Activated T-helper 1 cell treated with anti-CD3 and anti-CD28 coated beads, Interleukin-12 subunit alpha, Interleukin-12 subunit beta, Interleukin-2, Interleukin-4 antibody, amounts not matched to agents 30 ng/mL and 10 ng/mL and 1 ng/mL, durations not matched to agents 14 hours and 24 hours and 36 hours (primary cell): ENCODE measurements at regions not wholly inside any gene's neighbourhood (a gene's known extent, or its start where the extent isn't known, plus 50 kb on each side); places are given as distances from the start of the nearest gene placed in this dataset.

Source experiments
- DNase-seq: peaks from one replicate; pipeline ENCODE4 v3.0.0; 2021; ENCODE audit warnings: low spot score
- H3K27ac Mint-ChIP-seq: one replicate; pipeline ENCODE4 v1.8.0; 2021; ENCODE audit warnings: mild to moderate bottlenecking, mixed read lengths
- H3K27me3 Mint-ChIP-seq: one replicate; pipeline ENCODE4 v1.8.0; 2022; ENCODE audit warnings: mild to moderate bottlenecking, moderate library complexity, mixed read lengths; ENCODE audit not compliant: insufficient read depth
- H3K36me3 Mint-ChIP-seq: one replicate; pipeline ENCODE4 v1.8.0; 2021; ENCODE audit warnings: low read depth, mixed read lengths
- H3K4me1 Mint-ChIP-seq: one replicate; pipeline ENCODE4 v1.8.0; 2021; ENCODE audit warnings: low read depth, mixed read lengths
- H3K4me3 Mint-ChIP-seq: one replicate; pipeline ENCODE4 v1.8.0; 2021; ENCODE audit warnings: mild to moderate bottlenecking, moderate library complexity, mixed read lengths
- H3K9me3 Mint-ChIP-seq: one replicate; pipeline ENCODE4 v1.8.0; 2021; ENCODE audit warnings: mixed read lengths
- intact Hi-C: fragments of 100-400 bp; cut with micrococcal nuclease; formaldehyde crosslinking; loops from one replicate; pipeline ENCODE4 v1.15.1; 2024

- no peak for DNase-seq
- H3K4me1 Mint-ChIP-seq = no peaks in the 10 kb centered on the region
- H3K9me3 Mint-ChIP-seq = no peaks in the 10 kb centered on the region
- H3K4me3 Mint-ChIP-seq = no peak overlapping the region
- H3K27me3 Mint-ChIP-seq = peaks cover 38% of the 10 kb centered on the region
- no peak overlapping the region for H3K27ac Mint-ChIP-seq
- no peaks in the 10 kb centered on the region for H3K36me3 Mint-ChIP-seq
- intact Hi-C loops = no loop called here
Observed at GRCh38 chr10:8296734-8297101, 242.2 kb downstream of the GATA3 start.

GRCh38 chr10:8297107-8297506, 242.6 kb downstream of the GATA3 start:
- H3K27me3 Mint-ChIP-seq = peaks cover 35% of the 10 kb centered on the region
- H3K4me3 Mint-ChIP-seq = no peak overlapping the region
- no peaks in the 10 kb centered on the region for H3K4me1 Mint-ChIP-seq
- no peak overlapping the region for H3K27ac Mint-ChIP-seq
- no peaks in the 10 kb centered on the region for H3K36me3 Mint-ChIP-seq
- H3K9me3 Mint-ChIP-seq = no peaks in the 10 kb centered on the region
- intact Hi-C loops = no loop called here
- DNase-seq = no peak

GRCh38 chr10:8297959-8298358, 243.5 kb downstream of the GATA3 start:
- H3K36me3 Mint-ChIP-seq = no peaks in the 10 kb centered on the region
- H3K27ac Mint-ChIP-seq = no peak overlapping the region
- intact Hi-C loops = no loop called here
- DNase-seq = no peak
- no peak overlapping the region for H3K4me3 Mint-ChIP-seq
- H3K9me3 Mint-ChIP-seq = no peaks in the 10 kb centered on the region
- H3K4me1 Mint-ChIP-seq = no peaks in the 10 kb centered on the region
- peaks cover 33% of the 10 kb centered on the region for H3K27me3 Mint-ChIP-seq

- DNase-seq = no peak
- Mint-ChIP-seq H3K36me3 (no peaks in the 10 kb centered on the region), H3K27ac (no peak overlapping the region), H3K9me3 (no peaks in the 10 kb centered on the region), H3K27me3 (peaks cover 36% of the 10 kb centered on the region), H3K4me3 (no peak overlapping the region), H3K4me1 (no peaks in the 10 kb centered on the region)
- intact Hi-C loops = no loop called here
Observed at GRCh38 chr10:8298896-8299570, 244.5 kb downstream of the GATA3 start.

- Mint-ChIP-seq H3K36me3 (no peaks in the 10 kb centered on the region), H3K27ac (no peak overlapping the region), H3K4me3 (no peak overlapping the region), H3K9me3 (no peaks in the 10 kb centered on the region), H3K4me1 (no peaks in the 10 kb centered on the region), H3K27me3 (peaks cover 38% of the 10 kb centered on the region)
- intact Hi-C loops = no loop called here
- DNase-seq = no peak
Observed at GRCh38 chr10:8300925-8301324, 246.4 kb downstream of the GATA3 start.

- peaks cover 38% of the 10 kb centered on the region for H3K27me3 Mint-ChIP-seq
Observed at GRCh38 chr10:8301333-8301732, 246.8 kb downstream of the GATA3 start.

GRCh38 chr10:8301831-8302230, 247.3 kb downstream of the GATA3 start:
- intact Hi-C loops = no loop called here
- Mint-ChIP-seq H3K4me3 (no peak overlapping the region), H3K4me1 (peaks cover 3% of the 10 kb centered on the region), H3K9me3 (no peaks in the 10 kb centered on the region), H3K27me3 (peaks cover 38% of the 10 kb centered on the region), H3K27ac (no peak overlapping the region), H3K36me3 (no peaks in the 10 kb centered on the region)
- DNase-seq = no peak

More at GRCh38 chr10:8301333-8301732, 246.8 kb downstream of the GATA3 start:
- no peak overlapping the region for H3K4me3 Mint-ChIP-seq
- no peaks in the 10 kb centered on the region for H3K36me3 Mint-ChIP-seq
- no peak overlapping the region for H3K27ac Mint-ChIP-seq
- no peak for DNase-seq
- intact Hi-C loops = no loop called here
- no peaks in the 10 kb centered on the region for H3K4me1 Mint-ChIP-seq
- H3K9me3 Mint-ChIP-seq = no peaks in the 10 kb centered on the region

GRCh38 chr10:8302565-8302964, 248.1 kb downstream of the GATA3 start:
- H3K27ac Mint-ChIP-seq = no peak overlapping the region
- peaks cover 10% of the 10 kb centered on the region for H3K4me1 Mint-ChIP-seq
- H3K4me3 Mint-ChIP-seq = no peak overlapping the region
- no peaks in the 10 kb centered on the region for H3K9me3 Mint-ChIP-seq
- H3K27me3 Mint-ChIP-seq = peaks cover 35% of the 10 kb centered on the region
- no peak for DNase-seq
- H3K36me3 Mint-ChIP-seq = no peaks in the 10 kb centered on the region
- intact Hi-C loops = no loop called here

GRCh38 chr10:8304861-8305260, 250.4 kb downstream of the GATA3 start:
- no peak overlapping the region for H3K4me3 Mint-ChIP-seq
- H3K4me1 Mint-ChIP-seq = peaks cover 12% of the 10 kb centered on the region

GRCh38 chr10:8305876-8306652, 251.6 kb downstream of the GATA3 start:
- intact Hi-C loops = no loop called here

More at GRCh38 chr10:8304861-8305260, 250.4 kb downstream of the GATA3 start:
- H3K9me3 Mint-ChIP-seq = no peaks in the 10 kb centered on the region
- intact Hi-C loops = no loop called here
- DNase-seq = no peak
- no peaks in the 10 kb centered on the region for H3K36me3 Mint-ChIP-seq
- H3K27me3 Mint-ChIP-seq = peaks cover 22% of the 10 kb centered on the region
- H3K27ac Mint-ChIP-seq = no peak overlapping the region

GRCh38 chr10:8306685-8307364, 252.3 kb downstream of the GATA3 start:
- H3K36me3 Mint-ChIP-seq = no peaks in the 10 kb centered on the region
- no peak overlapping the region for H3K4me3 Mint-ChIP-seq

More at GRCh38 chr10:8305876-8306652, 251.6 kb downstream of the GATA3 start:
- no peaks in the 10 kb centered on the region for H3K9me3 Mint-ChIP-seq
- no peak for DNase-seq
- H3K27ac Mint-ChIP-seq = no peak overlapping the region
- no peaks in the 10 kb centered on the region for H3K36me3 Mint-ChIP-seq
- H3K27me3 Mint-ChIP-seq = peaks cover 20% of the 10 kb centered on the region
- no peak overlapping the region for H3K4me3 Mint-ChIP-seq
- peaks cover 12% of the 10 kb centered on the region for H3K4me1 Mint-ChIP-seq

GRCh38 chr10:8310930-8311329, 256.4 kb downstream of the GATA3 start:
- H3K4me3 Mint-ChIP-seq = no peak overlapping the region
- H3K27me3 Mint-ChIP-seq = no peaks in the 10 kb centered on the region
- H3K36me3 Mint-ChIP-seq = peaks cover 10% of the 10 kb centered on the region
- H3K4me1 Mint-ChIP-seq = peaks cover 55% of the 10 kb centered on the region
- H3K9me3 Mint-ChIP-seq = peaks cover 17% of the 10 kb centered on the region
- no peak overlapping the region for H3K27ac Mint-ChIP-seq
- intact Hi-C loops = no loop called here
- no peak for DNase-seq

More at GRCh38 chr10:8306685-8307364, 252.3 kb downstream of the GATA3 start:
- H3K9me3 Mint-ChIP-seq = no peaks in the 10 kb centered on the region
- H3K27me3 Mint-ChIP-seq = peaks cover 17% of the 10 kb centered on the region
- intact Hi-C loops = no loop called here
- DNase-seq = no peak
- peaks cover 18% of the 10 kb centered on the region for H3K4me1 Mint-ChIP-seq
- peak overlapping the region; percentile 13 for H3K27ac Mint-ChIP-seq

GRCh38 chr10:8311526-8312070, 257.1 kb downstream of the GATA3 start:
- Mint-ChIP-seq H3K36me3 (peaks cover 10% of the 10 kb centered on the region), H3K4me3 (no peak overlapping the region), H3K9me3 (peaks cover 21% of the 10 kb centered on the region), H3K27me3 (no peaks in the 10 kb centered on the region), H3K27ac (peak overlapping the region; percentile 18), H3K4me1 (peaks cover 61% of the 10 kb centered on the region)
- intact Hi-C loops = no loop called here
- no peak for DNase-seq
